Lung microvascular endothelial cell (primary cell): ENCODE measurements at regions not wholly inside any gene's neighbourhood (a gene's known extent, or its start where the extent isn't known, plus 50 kb on each side); places are given as distances from the start of the nearest gene placed in this dataset.
"Not testable (repeated sequence)": the region's sequence is repeated elsewhere in the genome, so short reads cannot be mapped to it uniquely, and the experiment has no call there.

ENCODE experiments used
- DNase-seq, 2 donors: peaks; one replicate each; pipeline versions ENCODE4 v3.0.0 to v3.0.0-alpha.2; 2010; ENCODE audit warnings: low read depth in 2 of 2

DNA sequence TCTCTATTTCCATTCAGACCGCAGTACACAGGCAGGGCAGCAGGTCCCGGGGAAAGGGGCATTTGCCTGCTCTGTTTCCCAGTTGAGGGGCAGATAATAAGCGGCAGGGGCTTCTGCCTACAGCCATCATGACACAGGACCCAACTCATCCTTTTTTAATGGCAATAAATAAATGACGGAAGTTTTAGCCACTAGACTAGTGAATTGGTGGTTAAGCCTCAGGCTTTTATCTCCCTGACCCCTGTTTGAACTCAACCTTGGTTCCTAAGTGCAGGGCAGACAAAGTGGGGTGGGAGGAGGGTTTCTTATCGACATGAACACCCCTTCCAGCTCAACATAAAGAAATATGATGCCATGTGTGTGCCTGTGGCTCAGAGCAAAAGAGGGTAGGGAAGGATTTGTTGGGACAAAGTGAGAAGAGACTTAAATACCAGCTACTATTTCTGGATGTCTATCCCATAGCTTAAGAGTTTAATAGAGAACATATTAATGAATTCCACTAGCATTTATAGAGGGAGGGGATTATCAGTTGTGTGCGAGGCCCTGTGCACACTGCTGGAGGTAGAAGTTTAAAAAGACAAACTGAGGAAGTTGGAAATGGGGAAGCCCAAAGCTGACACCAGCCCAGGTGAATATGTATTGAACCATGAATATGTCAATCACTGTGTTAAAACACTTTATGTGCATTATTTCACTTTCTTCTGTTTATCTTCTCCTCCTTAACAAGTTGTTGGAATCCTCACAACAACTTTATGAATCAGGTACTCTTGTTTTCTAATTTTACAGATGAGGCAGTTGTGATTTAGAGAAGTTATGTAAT is 939.4 kb downstream of the MCTP2 start:
- no peak for DNase-seq

DNA sequence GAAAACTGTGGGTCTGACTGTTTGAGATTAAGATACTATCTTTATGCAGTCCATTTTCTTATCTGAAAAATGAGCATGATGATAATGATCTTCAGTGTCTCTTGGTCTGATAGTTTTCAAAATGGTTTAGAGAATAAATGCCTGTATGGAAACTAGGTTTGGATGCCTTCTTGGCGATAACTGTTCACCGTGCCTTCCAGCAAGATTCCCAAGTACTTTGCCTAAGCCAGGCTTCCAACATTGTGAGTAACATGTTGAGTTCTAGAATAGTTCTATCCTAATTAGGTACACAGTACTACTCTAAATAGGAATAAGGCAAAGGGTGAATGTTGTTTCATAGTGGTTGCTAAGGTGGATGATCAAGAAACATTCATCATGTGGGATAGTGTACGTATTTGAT is 940.2 kb downstream of the MCTP2 start:
- no peak for DNase-seq

DNA sequence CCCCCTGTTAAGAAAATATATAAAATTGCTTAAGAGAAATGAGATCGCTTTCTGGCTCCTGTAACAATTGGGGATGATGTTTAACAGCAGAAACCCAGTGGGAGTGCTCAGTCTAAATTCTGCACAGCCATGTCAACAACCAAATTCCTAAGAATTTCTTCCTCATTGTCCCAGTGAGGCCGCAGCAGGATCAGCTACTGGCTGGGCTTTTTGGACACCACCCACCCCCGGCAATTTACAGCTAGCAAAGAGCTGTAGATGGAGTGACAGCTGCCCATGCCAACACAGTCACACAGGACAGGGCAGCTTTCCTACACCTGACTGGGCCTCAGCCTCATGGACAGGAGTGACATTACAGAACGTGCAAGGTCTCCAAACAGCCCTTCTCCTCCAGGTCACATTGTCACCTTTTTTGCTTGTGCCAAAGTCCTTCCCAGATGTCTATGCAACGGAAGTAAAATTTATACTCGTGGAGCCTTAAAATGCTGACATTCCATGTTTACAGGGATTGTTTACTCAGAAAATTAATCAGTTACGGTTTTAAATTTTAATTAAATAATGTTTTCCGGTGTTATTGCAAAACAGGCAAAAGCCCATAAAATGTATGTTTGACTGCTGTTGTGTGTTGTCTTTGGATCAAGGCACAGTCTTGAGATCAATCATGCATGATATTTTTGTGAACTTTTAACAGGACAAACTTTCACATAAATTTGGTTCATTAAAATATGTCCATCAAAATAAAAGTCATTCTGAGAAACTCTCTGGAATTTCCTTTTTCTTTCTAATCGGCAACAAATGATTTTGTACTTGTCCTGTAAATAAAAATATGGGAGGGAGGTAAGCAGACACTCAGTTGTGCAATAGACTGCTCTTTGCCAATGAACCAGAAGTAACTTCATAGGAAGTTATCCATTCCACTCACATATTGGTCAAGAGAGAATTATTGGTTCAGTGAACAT is 943.2 kb downstream of the MCTP2 start:
- DNase-seq: peak in 1 of 2 donors; percentile 42

DNA sequence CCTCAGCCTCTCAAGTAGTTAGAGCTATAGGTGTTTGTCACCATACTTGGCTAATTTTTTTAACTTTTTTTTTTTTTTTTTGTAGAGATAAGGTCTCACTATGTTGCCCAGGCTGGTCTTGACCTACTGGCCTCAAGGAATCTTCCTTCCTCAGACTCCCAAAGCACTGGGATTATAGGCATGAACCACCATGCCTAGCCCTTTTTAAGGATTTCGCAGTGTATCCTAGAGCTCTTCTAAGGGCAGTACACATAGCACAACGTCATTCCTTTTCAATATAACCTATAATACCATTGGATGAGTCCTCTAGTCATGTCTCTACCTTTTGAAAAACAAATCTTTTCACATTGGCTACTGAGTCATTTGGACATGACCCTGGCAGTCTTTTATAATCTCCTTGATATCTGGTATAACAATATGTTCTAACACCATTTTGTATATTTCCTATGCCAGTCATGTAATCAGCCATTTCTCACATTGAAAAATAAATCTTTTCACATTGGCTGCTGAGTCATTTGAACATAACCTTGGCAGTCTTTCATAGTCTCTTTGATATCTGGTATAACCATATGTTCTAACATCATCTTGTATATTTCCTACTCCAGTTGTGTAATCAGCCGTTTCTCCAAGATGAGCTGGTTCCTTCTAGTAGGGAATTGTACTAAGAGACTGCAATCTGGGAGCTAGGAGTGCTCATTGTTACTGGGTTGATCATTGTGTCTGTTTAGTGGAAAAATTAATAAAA is 944.7 kb downstream of the MCTP2 start:
- DNase-seq: peak; percentile 27 to 87

DNA sequence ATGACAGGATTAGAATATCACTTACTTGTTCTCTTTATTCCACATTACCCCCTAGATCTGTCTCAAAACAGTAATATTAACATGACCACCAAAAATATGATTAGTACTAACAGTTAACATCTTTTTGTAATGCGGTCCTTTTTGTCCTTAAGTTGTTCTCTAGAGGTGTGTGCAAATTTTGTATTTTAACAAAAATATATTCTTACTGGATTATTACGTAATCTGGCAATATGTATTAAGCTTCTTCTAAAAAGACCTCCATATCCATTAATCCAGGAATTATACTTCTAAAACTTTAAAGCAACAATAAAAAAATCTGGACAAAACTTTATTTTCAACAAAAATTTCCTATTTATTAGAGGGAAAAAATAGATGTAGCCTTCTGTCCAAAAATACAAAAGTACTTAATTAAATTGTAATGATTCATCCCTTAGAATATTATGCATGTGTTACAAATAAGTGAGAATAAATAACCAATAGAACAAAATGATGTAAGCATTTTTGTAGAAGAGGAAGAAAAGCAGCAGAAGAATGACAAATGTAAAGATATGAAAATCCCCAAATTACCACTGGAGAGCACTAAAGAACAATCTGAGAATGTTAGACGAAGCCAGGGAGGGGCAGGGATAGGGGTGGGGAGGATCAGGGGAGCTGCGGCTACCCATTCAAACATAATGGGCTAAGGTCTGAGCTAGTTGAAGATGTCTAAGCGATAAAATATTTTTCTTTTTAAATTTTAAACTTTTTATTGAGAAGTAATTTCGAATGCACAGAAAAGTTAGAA is 945.6 kb downstream of the MCTP2 start:
- no peak for DNase-seq

DNA sequence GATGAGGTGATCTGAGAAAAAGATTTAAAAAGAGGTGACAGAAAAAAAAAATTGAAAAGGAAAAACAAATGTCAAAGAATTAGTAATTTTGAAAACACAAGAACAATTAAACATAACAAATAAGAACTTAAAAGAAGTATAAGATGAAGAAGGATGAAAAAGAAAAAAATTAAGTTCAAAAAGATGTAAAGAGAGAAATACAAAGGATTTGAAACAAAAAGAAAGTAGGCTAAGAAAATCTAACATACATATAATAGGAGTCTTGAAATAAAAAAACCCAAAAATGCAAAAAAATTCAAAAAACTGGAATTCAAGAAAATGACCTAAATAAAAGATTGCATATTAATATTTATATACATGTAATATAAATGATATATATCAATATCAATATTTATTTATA is 949.2 kb downstream of the MCTP2 start:
- no peak for DNase-seq

DNA sequence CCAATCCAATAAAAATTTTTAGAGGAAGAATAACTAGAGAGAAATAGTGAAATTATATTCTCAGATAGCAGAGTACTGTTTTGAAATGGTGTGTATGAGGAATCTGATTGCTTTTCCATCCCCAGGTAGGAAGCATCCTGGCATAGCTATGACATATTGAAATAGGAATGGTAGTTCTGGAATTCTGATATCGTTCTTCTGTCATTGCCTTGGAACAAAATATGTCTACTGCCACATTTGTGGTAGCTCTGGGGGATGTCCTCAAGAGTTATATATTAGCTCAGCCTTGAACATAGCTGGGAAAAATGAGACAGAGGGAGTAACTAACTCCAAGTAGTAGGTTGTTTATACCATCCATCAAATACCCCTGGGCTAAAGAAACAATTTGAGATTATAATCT is 950.7 kb downstream of the MCTP2 start:
- DNase-seq: no peak

DNA sequence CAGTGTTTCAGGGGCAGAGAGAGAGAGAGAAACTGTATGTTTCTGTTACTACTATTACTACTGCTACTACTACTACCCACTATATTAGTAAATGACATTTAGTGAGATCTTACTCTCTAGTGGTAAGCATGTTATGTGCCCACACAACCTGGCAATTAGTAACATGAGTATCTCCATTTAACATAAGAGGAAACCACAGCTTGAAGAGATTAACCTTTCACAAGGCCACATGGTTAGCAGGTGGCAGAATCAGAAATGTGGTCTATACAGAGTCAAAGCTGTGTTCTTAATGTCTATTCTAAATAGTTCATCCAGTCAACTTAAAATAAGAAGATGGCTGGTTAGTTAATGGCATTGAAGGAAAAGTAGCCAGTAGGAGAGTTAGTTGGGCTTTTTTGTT is 961.6 kb downstream of the MCTP2 start:
- DNase-seq: no peak

DNA sequence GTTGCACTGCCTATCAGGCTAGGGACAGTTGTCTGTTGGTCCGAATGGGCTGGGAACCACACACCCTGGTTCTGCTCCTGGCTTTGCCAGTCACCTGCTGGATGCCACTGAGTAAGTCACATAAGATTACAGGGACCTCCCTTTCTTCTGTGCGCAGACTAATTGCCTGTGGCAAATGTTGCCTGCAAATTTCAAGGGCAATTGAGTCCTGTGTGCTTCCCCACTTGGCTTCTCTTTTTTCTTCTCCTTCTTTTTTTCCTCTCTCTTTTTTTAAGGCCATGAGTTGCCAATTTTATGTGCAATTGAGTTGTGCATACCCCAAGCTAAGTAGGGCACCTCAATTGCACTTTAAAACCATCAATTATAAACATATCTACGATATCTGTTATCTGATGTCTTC is 963.4 kb downstream of the MCTP2 start:
- no peak for DNase-seq

DNA sequence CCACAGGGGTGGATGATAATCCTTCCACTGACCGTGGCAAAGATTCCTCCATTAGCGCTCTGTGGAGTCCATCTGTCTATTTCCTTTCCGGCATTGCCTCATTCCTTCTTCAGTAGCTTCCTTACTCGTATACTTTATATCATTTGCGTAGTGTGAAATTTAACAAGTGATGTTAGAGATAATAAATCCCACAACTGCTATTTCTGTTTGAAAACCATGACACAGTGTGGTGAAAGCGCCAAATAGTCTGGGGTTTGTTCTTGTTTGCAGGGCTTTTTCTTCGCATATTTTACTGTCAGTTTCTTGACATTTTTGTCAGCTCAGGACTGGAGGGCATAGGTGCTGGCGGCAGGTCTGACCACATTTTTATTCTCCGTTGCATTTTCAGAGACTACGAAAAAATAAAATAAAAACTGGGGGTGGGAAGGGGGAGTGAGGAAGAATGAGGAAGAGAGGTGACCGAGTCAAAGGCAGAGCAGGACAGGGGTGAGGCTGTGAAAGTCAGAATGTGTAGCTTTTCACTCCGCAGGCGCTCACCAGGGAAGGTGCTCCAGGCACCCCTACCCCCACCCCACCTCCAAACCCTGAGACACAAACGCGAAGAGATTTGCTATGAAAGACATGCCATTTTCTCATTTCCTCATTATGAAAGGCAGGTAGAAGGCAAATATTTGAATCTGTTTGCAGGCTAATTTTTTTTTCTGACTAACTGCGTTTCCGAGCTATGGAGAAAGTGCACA is 965.0 kb downstream of the MCTP2 start:
- DNase-seq: no peak

DNA sequence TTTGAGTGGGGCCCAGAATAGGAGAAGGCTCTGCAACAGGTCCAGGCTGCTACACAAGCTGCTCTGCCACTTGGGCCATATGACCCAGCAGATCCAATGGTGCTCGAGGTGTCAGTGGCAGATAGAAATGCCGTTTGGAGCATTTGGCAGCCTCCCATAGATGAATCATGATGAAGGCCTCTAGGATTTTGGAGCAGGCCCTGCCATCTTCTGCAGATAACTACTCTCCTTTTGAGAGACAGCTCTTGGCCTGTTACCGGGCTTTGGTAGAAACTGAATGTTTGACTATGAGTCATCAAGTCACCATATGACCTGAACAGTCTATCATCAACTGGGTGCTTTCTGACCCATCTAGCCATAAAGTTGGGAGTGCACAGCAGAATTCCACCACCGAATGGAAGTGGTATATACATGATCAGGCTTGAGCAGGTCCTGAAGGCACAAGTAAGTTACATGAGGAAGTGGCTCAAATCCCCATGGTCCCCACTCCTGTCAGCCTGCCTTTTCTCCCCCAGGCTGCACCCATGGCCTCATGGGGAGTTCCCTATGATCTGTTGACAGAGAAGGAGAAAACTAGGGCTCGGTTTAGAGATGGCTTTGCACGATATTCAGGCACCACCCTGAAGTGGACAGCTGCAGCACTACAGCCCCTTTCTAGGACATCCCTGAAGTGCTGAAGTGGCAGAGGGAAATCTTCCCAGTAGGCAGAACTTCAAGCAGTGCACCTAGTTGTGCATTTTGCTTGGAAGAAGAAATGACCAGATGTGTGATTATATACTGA is 971.4 kb downstream of the MCTP2 start:
- DNase-seq: no peak

DNA sequence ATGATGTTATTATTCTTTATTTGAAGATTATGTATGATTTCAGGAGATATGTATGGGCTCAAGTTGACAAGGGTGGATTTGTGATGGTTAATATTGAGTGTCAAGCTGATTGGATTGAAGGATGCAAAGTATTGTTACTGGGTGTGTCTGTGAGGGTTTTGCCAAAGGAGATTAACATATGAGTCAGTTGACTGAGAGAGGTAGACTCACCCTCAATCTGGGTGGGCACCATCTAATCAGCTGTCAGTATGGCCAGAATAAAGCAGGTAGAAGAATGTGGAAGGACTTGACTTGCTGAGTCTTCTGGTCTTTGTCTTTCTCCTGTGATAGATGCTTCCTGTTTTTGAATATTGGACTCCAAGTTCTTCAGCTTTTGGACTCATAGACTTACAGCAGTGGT is 973.7 kb downstream of the MCTP2 start:
- DNase-seq: no peak

DNA sequence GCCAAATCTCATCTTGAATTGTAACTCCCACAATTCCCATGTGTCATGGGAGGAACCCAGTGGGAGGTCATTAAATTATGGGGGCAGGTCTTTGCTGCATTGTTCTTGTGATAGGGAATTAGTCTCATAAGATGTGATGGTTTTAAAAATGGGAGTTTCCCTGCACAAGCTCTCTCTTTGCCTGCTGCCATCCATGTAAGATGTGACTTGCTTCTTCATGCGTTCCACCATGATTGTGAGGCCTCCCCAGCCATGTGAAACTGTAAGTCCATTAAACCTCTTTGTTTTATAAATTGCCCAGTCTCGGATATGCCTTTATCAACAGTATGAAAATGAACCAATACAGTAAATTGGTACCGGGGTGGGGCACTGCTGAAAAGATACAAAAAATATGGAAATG is 974.5 kb downstream of the MCTP2 start:
- DNase-seq: not testable (repeated sequence)

DNA sequence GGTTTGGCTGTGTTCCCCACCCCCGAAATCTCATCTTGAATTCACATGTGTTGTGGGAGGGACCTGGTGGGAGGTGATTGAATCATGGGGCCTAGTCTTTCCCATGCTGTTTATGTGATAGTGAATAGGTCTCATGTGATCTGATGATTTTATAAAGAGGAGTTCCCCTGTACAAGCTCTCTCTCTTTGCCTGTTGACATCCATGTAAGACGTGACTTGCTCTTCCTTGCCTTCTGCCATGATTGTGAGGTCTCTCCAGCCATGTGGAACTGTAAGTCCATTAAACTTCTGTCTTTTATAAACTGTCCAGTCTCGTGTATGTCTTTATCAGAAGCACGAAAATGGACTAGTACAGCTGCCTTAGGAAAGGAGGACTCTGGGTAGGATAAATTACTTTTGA is 976.7 kb downstream of the MCTP2 start:
- DNase-seq: no peak

DNA sequence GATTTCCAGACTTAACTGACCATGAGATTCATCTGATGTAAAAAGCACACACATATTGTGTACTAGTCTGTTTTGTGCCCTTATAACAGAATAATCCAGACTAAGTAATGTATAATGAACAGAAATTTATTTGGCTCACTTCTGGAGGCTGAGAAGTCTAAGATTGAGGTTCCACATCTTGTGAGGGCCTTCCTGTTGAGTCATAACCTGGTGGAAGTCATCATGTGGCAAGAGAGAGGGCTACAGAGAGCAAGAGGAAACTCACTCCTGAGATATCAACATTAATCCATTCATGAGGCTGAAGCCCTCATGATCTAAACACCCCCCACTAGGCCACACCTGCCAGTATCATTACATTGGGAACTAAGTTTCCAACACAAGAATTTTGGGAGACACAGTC is 977.6 kb downstream of the MCTP2 start:
- DNase-seq: peak in 1 of 2 donors; percentile 75

DNA sequence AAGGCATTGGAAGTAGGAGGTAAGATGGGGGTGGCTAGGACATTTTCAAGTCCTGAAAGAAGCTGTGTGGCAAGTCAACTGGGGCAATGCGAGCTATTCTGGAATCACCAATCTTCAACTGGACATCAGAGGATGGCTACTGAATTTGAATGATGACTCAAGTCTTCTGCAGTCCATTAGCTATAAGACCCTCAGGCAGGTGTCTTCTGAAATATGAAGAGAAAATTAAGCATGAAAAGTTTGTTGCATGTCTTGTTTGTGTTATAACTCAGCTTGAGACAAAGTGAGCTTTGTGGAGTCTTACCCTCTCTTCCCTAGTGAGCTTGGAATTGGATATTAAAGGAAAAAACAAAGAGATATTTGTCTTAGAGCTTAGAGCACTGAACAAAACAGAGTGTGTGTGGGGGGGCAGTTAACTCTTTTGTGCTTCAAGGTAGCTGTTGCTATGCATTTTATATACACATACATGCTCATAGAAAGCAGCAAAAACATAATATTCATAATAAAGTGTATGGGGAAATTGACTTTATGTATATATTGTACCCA is 979.1 kb downstream of the MCTP2 start:
- no peak for DNase-seq

DNA sequence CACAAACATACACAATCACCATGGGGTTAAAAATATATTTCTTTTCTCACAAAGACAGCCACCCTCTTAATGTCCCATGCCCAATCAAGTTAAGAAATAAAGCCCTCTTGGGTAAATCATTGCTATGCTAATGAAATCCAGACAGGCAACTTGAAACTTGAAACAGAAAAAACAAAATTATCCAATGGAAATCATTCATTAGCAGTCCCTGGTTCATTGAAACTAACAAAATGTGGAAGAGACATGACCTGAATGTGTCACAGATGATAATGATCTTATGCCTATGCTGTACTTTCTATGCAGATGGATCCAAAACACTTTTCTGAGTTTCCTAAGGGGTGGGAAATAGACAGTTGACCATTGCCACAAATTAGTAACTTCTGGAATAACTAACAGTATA is 983.7 kb downstream of the MCTP2 start:
- DNase-seq: no peak

DNA sequence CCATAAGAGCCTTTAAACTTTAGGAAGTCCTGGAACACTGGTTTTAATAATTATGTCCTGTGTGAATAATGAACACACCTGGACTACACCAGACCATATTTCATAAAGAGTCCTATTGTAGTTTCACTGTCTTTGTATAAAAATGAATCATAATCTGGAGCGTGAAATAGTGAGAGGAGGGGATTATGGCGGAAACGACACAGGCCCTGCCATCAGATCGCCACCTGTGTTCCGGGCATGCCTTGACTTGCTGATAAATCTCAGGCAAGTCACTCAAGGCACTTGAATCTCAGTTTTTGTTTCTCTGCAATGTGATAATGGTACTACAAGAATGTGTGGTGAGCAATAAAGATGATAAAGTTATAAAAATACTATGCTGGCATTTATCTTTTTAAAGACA is 995.5 kb downstream of the MCTP2 start:
- no peak for DNase-seq

DNA sequence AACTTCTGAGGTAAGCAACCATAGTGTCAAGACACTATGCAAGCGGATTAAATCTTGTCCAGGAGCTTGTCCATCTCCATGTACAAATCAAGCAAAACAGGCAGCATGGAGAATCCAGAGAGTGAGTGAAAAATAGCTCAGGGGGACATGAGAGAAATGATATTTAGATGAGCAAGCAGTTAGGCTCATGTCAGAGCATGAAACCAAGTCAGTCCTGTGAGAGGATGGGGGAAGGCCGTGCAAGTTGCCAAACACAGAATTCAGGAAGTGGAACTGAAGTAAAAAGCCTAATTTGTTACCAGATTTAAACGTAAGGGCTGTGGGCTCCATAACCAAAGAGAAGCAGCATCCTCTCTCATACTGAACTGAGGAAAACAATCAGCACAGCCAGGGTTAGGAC is 995.9 kb downstream of the MCTP2 start:
- no peak for DNase-seq
